GM21381 (cell line): ENCODE measurements at regions not wholly inside any gene's neighbourhood (a gene's known extent, or its start where the extent isn't known, plus 50 kb on each side); places are given as distances from the start of the nearest gene placed in this dataset.
"Not testable (repeated sequence)": the region's sequence is repeated elsewhere in the genome, so short reads cannot be mapped to it uniquely, and the experiment has no call there.

ENCODE experiments used
- ATAC-seq: cut with Tn5 transposase; IDR thresholded peaks from one replicate; pipeline ENCODE4 v1.9.1; 2021; ENCODE audit warnings: mild to moderate bottlenecking, moderate library complexity; ENCODE audit not compliant: unreplicated experiment

- ATAC-seq = no peak
Measured at GRCh38 chr13:111658145-111659100, 338.0 kb downstream of the TEX29 start.

- ATAC-seq = no peak
Measured at GRCh38 chr13:111659219-111659775, 338.9 kb downstream of the TEX29 start.

GRCh38 chr13:111659842-111660241 lies 339.4 kb downstream of the TEX29 start:
- ATAC-seq = no peak

GRCh38 chr13:111661052-111661451 lies 340.6 kb downstream of the TEX29 start:
- ATAC-seq = no peak

GRCh38 chr13:111661776-111662175 lies 341.3 kb downstream of the TEX29 start:
- no peak for ATAC-seq

GRCh38 chr13:111662451-111662850 lies 342.0 kb downstream of the TEX29 start:
- ATAC-seq = no peak

- ATAC-seq = no peak
Measured at GRCh38 chr13:111662895-111663294, 342.5 kb downstream of the TEX29 start.

- ATAC-seq = no peak
Measured at GRCh38 chr13:111663505-111663904, 343.1 kb downstream of the TEX29 start.

- ATAC-seq = no peak
Measured at GRCh38 chr13:111663953-111664421, 343.5 kb downstream of the TEX29 start.

GRCh38 chr13:111664696-111665095 lies 344.3 kb downstream of the TEX29 start:
- no peak for ATAC-seq

GRCh38 chr13:111665691-111666095 lies 345.3 kb downstream of the TEX29 start:
- ATAC-seq = no peak

GRCh38 chr13:111666164-111666776 lies 345.8 kb downstream of the TEX29 start:
- no peak for ATAC-seq

GRCh38 chr13:111667757-111668156 lies 347.3 kb downstream of the TEX29 start:
- ATAC-seq = no peak

GRCh38 chr13:111668451-111668850 lies 348.0 kb downstream of the TEX29 start:
- no peak for ATAC-seq

- not testable (repeated sequence) for ATAC-seq
Measured at GRCh38 chr13:111672198-111672597, 351.8 kb downstream of the TEX29 start.

- not testable (repeated sequence) for ATAC-seq
Measured at GRCh38 chr13:111678120-111678882, 357.9 kb downstream of the TEX29 start.

- not testable (repeated sequence) for ATAC-seq
Measured at GRCh38 chr13:111679645-111680044, 359.2 kb downstream of the TEX29 start.

- ATAC-seq = not testable (repeated sequence)
Measured at GRCh38 chr13:111680100-111680499, 359.7 kb downstream of the TEX29 start.

- peak; percentile 68 for ATAC-seq
Measured at GRCh38 chr13:111692028-111692427, 371.6 kb downstream of the TEX29 start.

- ATAC-seq = not testable (repeated sequence)
Measured at GRCh38 chr13:111696121-111696520, 370.8 kb upstream of the SOX1 start.

- ATAC-seq = not testable (repeated sequence)
Measured at GRCh38 chr13:111702059-111702458, 364.9 kb upstream of the SOX1 start.
